ENCODE measurements at regions not wholly inside any gene's neighbourhood (a gene's known extent, or its start where the extent isn't known, plus 50 kb on each side); places are given as distances from the start of the nearest gene placed in this dataset.

DNA sequence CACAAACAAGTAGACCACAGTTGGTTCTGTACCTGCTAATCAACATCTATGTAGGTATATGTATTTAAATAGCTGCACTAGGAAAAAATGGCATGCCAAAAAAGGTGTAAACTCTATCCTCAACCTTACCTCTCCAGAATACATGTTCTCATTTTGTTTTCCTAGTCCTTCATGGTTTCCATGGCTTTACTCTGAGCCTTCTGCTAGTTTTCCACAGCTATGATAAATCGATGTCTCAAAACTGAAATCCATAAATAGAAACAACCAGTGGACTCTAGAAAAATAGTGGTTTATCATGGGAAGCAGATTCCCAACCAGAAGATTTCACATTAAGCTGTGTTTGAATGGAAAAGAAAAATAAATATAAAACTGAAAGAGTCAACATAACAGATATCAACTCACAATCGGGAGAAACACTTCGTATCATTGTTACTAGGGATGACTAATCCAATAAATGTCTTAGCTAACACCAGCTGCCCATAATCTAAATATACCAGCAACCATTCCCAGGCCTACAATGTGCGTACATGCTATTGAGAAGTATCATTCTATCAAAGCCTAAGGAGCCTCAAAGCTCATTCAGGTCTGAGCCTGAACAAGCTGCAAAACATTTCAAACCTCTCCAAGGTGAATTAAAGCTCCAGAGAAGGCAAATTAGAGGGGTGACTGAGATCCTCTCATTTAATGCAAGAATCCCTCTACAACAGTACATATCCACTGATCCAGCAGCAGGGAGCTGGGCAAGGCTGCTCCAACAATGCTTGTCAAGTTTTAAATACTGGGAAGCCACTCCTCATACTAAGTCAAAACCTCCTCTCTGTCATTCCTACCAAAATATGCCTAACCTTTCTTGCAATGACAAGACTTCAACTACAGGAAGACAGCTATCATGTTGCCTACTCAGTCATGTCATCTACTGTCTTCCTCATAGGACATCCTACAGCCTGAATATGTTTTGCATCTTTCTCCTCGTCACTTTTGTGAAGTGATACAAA lies 90.2 kb downstream of the KCTD12 start:
- no peak for DNase-seq (ENCODE audit: low read depth, low spot score)

DNA sequence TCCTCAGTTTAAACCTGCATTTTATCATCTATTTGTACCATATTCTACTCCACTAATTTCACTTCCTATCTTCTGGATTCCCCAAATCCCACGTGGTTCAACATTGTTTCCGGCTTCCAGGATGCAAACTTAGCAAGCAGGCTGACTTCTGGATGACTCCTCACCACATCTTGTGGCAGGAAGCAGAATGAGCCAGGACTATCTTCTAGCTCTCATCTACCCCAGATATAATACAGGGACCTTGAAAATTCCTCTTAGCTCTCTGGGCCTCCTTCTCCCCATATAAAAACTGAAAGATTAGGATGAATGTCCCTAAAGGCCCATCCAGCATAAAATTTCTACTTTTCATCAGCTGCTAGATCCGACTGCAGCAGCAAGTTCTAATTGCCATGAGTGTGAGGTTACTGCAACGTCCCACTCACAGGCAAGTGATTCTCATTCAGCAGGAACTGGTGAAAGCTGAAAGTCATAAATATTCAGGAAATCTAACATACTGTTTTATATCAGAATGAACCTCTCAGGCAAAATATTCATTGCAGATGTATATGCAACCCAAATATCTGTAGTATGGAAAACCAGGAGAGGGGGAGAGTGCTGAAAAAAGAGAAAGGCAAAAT lies 93.4 kb downstream of the KCTD12 start:
- no peak for DNase-seq (ENCODE audit: low read depth, low spot score)

DNA sequence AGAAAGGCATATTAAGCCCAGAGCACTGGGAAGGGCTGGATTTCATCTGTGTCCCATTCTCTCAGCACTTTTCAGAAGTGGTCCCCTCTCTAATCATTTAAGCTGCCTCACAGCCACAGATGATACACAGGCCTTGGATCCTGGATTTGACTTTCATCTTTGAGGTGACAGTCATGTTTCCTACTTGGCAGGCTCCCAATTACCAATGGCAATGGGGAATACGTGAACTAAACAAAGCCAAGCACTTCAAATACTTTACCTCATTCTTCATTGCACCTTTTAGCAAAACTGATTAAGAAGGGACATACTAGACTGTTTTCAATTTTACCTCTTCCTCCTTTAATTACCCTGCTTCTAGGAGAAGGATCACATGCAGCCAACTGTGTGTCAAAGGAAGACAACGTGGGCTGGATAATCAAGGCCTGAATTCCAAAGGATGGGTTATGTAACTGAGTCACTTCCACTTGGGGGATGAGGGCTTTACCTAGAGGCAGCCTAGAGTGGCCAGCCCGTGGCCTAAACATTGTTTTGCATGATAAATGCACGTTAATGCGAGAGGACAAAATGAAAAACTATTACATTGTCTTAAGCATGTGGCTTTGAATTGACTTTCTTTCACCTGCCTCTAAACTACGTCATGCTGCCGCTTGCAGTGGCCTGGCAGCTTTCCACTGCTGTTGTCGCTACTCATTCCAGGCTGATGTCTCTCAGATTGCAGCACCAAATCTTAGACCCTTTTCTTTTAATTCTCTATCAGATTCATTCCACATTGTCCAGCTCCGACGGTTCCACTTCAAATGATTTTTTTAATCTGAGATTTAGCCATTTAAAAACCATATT lies 95.0 kb downstream of the KCTD12 start:
- DNase-seq (ENCODE audit: low read depth, low spot score): no peak

DNA sequence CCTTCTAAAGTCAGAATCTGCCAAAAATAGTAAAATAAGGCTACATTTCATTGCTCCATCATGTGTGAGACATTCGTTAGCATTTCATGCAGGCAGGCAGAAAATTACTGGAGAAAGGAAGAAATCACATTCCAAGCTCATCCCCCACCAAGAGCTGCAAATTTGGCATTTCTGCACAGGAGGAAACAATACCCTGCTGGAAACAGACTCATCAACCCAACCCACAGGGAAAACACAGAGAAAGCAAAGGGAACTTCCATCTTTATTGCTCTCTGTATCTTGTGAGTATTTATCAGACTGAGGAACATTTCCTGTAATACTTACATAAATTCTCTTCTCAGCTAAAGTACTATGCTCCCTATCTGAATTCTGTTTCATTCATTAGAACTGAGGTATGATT lies 95.7 kb downstream of the KCTD12 start:
- no peak for DNase-seq (ENCODE audit: low read depth, low spot score)

DNA sequence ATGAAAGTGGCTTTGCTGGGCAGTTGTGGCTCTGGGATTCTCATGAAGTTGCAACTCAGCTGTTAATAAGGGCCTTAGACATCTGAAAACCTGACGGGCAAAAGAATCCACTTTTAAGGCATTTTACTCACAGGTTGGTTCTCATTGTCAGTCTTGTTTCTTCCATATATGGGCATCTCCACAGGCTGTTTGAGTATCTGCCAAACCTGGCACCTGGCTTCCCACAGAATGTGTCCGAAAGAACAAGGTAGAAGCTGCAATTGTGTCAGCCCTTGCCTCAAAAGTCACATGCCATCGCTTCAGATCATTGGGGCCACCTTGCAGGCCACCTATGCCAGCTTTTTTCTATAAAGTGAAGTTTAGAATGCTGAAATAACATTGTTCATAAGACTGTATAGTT lies 102.4 kb downstream of the KCTD12 start:
- no peak for DNase-seq (ENCODE audit: low read depth, low spot score)

DNA sequence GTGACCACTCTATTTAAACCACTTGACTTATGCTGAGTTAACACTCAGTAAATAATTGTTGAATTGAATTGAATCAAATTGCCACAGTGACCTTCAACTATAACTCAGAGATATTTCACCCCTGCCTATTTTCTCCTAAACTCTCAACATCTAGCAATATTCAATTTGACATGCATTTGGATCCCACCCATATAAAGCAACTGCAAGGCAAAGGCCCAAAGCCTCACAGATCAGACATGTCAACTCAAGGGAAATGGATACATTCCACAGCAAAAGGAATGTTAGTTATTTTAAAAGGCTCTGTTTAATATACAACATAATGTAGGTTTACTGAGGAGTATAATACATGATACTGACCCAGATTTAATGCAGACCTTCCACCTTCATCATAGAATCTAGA lies 107.4 kb downstream of the KCTD12 start:
- DNase-seq (ENCODE audit: low read depth, low spot score): no peak

DNA sequence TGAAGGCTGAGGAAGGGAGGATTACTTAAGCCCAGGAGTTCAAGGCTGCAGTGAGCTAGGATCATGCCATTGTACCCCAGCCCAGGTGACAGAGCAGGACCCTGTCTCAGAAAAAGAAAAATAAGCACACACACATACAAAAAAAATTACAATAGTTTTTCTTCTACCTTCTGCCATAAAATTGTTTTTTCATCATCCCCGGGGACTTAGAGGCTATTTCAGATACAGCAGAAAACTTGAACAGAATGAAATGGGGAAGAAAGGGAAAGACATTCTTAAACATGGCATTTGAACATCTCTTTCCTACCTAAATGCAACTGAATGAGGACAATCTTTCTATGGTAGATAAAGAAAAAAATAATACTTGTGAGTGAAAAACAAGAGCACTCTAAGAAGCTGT lies 109.1 kb downstream of the KCTD12 start:
- no peak for DNase-seq (ENCODE audit: low read depth, low spot score)

DNA sequence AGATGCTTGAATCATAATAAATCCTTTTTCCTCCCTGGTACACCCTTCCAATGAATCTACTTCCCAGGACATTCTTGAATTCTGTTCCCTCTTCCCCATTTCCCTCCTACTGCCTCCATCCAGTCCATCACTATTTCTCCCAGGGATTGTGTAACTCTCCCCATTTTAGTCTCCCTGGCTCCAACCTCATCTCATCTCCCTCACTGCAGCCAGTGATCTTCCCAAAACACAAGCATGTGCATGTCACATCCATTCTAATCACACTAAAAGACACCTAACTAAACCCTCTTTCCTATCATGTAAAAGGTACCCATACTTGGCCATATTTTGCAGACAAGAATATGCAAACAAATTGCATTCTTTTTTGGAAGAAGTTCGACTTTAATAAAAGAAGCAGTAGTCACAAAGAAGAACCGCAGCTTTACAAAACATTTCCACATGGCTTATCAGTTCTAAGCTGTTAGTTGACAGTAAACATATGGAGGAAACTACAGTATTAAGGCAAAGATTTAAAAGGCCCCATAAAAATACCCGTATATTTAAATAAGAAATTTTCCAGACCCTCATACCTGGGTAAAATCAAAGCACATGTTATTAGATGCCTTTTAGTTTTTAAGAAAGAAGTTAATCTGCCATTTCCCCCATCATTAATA lies 111.0 kb downstream of the KCTD12 start:
- no peak for DNase-seq (ENCODE audit: low read depth, low spot score)

DNA sequence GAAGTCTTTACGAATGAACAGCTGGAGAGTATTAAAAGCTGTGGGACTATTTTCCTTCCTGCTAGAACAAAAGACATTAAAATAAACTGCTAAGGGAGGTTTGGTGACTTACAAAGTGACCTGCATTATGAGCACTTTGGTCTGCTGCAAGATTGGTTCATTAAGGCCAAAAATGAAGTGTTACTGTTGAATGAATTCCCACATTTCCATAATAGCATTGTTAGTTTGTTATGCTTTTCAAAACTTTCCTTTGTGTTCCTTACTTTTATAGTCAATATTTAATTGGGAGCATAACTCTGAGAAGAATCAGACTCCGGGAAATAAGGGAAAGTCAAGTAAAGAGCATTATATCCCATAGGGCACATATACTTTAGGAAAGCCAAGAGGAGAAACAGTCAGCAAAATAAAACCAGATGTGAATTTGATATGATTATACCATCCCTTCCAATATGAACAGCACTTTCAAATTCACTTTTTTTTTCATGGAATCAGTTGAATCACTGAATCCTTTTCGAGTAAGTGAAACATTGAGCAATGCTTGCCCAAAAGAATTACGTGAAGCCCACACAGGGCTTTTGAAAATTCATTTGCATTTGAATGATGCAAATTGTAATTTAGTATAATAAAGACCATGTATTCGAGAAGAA lies 112.6 kb downstream of the KCTD12 start:
- no peak for DNase-seq (ENCODE audit: low read depth, low spot score)

DNA sequence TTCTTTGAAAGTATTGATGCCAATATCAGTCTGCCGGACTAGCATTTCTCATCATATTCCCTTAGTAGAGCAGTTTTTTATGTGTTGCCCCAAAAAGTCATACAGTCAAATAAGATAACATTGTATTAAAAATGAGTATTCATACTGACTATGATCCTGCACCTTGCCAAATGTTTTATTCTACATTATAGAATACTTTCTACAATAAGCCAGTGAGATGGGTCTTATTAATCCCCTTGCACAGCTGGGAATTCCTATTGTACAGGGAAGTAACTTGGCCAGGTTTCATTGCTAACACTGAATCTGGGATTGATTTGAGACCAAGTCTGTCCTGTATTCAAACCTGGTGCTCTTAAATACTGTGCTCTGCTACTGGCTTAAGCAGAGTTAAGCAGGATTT lies 114.0 kb downstream of the KCTD12 start:
- DNase-seq (ENCODE audit: low read depth, low spot score): no peak

DNA sequence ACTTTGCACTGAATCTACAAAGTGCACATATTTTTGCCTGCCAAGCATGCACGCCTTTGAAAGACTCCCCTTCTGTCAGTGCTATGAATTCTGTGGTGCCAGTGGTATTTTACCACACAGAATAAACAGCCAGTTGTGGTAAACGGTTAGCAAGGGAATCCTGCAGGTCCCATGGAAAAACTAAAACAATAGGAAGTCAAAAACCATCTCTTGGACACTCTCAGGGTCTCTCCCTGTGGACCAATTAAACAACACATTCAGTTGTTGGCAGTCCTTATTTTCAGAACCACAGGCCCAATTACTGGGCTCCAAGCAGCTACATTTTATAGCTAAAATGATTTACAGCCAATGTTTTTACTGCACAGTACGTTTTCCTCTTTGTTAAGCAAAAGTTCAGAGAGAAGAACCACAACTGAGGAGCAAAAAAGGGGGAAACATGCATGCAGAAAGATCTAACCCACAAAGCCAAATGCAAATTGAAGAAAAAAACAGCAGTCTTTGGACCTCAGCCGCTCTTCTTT lies 116.9 kb downstream of the KCTD12 start:
- no peak for DNase-seq (ENCODE audit: low read depth, low spot score)

DNA sequence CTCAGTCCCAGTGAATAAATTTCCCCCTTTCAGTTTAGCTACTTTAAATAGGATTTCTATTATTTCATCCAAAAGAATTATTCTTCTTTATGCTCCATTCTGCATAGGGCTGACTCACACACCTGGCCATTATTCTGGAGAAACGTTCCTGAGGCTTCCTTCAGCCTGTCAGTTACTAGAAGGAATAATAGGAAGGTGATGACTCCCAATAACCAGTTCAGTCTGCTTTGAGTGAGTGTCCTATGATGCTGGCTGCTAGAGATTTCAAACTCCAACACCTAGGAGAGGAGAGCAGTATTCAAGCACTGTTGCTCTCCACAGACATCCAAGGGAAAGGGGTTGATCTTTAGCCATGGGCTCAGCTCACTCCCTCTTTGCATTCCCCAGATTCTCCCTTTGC lies 117.8 kb downstream of the KCTD12 start:
- no peak for DNase-seq (ENCODE audit: low read depth, low spot score)

DNA sequence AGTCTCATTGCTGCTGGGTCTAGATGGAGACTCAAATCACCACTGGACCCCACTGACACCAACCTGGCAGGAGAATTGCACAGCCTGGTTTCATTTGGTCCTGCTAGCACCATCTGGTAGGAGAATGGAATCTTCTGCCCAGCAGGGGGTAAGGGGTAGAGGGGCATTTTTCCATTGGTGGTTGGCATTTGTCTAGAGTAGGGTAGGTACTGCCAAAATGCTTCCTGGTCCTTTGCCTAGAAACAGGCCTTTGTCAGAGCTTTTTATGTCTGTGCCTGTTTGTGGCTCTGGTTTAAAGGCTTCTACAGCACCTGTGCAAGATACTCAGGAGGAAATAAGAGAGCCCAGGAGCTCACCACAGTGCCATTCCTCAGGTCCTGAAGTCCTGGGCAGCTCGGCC lies 121.3 kb downstream of the KCTD12 start:
- DNase-seq (ENCODE audit: low read depth, low spot score): no peak

DNA sequence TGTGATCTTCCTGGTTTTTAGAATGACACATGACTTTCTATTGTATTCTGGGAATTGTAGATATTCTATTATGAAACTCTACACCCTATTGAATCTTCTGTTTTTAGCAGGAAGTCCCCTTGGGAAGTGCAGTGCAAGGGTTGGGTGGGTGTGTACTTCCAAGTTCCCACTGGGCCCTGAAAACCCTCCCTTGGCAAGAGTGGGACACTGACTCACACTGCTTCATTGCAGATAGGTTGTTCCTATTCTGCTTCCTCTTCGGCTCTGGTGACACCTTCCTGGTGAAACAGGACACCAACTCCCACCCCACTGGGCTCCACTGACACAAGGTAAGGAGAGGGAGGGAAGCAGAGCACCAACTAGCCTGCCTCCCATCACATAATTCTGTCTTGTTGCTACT lies 121.8 kb downstream of the KCTD12 start:
- no peak for DNase-seq (ENCODE audit: low read depth, low spot score)

DNA sequence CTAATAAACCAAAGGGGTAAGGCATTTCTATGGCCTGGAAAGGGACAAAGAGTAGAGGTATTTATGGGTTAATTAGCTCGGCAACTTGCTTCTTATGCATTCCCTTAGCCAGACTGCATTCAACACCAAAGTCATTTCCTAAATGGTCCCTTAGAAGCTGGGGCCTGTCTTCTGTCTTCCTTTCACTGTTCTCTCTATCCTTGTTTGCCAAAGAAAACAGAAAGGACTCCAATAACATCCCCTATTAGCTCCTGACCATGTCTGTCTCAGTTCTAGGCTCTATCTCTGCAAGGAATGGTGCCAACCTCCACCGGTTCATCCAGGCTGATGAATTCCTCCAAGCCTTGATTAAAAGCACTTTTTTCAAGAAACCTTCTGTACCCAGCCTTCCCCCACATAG lies 123.5 kb downstream of the KCTD12 start:
- DNase-seq (ENCODE audit: low read depth, low spot score): no peak

DNA sequence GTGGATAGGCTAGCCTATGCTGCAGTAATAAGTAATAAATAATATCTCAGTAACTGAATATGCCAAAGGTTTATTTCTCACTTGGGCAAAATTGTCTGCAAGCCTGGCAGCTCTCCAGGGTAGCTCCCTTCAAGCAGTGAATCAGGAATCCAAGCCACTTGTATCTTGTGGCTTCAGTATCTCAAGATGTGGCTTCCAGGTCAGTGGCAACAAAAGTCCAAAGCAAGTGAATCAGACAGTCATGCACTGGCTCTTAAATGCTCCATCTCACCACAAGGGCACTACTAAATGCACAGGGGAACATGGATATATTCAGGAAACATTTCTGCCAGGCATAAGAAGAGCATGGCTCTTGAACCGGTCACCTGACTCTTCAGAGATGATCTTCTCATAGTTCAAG lies 126.3 kb downstream of the KCTD12 start:
- no peak for DNase-seq (ENCODE audit: low read depth, low spot score)

DNA sequence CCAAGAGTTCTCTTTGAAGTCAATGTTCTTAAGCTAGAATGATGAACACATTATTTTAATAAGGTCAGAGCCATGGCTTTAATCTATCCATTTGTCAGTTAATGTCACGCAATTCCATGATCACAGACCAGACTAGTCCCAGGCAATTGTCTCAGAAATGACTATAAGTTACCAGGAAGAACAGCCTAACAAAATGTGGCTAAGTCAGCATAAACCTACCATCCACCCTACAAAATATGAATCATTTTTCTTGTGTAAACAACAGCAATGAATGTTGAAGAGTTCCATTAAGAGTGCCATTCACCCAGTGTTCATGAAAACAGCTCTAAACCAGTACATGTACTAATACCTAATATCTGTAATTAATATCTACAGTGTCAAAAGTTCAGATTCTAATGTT lies 127.5 kb downstream of the KCTD12 start:
- DNase-seq (ENCODE audit: low read depth, low spot score): no peak

DNA sequence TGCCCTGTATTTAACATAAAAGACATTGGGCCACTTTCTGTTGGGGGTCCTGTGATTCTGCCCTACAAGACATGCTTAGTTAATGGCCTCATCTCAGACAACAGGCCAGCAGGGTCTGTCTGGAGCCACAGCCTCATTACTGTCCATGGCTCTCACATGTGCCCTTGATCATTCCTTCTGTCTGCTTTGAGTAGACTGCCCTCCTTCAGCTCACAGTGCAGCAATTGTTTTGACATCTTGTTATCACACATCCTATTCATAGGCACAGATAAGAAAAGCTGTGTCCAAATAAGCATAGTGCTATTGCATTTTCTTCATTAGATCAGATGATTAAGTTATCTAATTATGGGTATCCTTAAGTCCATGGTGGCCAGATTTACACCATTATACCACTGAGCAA lies 127.9 kb downstream of the KCTD12 start:
- DNase-seq (ENCODE audit: low read depth, low spot score): no peak

DNA sequence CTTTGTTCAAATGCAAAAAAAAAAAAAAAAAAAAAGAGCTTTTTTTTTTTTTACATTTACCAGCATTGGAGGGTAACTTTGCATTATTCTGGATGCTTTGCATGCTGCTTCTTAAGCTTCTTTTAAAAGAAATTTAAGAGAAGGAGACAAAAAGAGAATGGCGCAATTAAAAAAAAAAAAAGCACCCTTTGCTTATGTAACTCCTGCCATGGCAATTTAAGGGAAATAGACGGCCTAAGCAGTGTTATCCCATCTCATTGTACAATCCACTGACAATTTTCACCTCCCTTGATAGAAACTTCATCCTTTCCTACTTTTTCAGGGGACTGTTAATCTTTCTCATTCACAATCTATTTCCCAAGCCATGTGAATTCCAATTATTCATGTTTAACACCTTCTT lies 129.8 kb downstream of the KCTD12 start:
- DNase-seq (ENCODE audit: low read depth, low spot score): no peak

DNA sequence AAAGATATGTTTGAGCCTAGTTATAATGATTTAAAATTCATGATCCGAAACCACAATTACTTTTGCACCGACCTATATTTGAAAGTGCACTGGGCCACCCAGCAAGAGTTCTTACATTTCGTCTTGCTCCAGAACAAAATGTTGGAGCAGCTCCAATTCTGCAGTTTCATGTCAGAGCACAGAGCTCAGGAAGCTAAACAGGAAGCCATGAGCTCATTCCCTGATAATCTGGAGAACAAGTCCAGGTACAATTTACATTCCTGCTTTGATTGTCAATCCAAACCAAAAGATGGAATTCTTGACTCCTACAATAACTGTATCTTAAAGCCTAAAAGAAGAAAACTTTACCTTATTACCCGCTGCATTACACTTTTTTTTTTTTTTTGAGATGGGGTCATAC lies 131.8 kb downstream of the KCTD12 start:
- no peak for DNase-seq (ENCODE audit: low read depth, low spot score)

DNA sequence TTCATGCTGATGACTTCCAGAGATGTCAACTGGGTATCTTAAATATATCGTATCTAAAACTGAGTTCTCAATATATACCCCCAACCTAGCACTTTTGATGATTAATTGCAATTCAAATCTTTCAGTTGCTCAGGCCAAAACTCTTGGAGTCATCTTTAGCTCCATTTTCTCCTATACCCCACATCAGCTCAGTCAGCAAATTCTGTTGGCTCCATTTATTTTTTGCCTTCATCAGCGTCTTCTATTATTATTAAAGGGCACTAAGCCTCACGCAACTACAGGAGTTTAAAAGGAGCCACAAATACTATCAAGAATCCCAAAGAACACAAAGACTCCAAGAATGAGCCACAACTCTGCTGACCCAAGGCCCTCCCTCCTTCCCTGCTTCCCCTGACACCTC lies 134.9 kb downstream of the KCTD12 start:
- no peak for DNase-seq (ENCODE audit: low read depth, low spot score)

Data from brain pericyte (primary cell).